ENCODE measurements at regions not wholly inside any gene's neighbourhood (a gene's known extent, or its start where the extent isn't known, plus 50 kb on each side); places are given as distances from the start of the nearest gene placed in this dataset.

DNA sequence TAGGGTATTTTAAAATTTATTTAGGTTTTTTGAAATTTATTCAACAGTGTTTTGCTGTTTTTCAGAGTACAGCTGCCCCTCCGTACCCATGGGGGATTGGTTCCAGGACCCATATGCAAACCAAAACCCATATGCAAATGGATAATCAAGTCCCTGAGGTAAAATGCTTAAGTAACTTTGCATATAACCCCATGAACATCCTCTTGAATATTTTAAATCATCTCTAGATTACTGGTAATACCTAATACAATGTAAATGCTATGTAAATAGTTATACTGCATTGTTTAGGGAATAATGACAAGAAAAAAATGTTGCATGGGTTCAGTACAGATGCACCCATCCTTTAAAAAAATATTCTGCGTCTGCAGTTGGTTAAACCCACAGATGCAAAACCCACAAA is 547.9 kb upstream of the CDH4 start:
- Histone ChIP-seq H3K79me2 (ENCODE audit: control insufficient read depth, insufficient read depth, low read length, poor library complexity) (no peaks in the 10 kb centered on the region), H3K27me3 (ENCODE audit: insufficient read depth, low read length) (no peaks in the 10 kb centered on the region), H4K8ac (ENCODE audit: low read depth, low read length) (no peak overlapping the region), H2BK12ac (ENCODE audit: low read length) (no peak overlapping the region), H4K12ac (ENCODE audit: low read depth, low read length) (no peak overlapping the region), H3K9me3 (ENCODE audit: insufficient read depth, low read depth, low read length) (peaks cover 2% of the 10 kb centered on the region), H2BK120ac (ENCODE audit: insufficient read depth, low read length, poor library complexity) (no peak overlapping the region), H2AK5ac (ENCODE audit: low read length) (no peak overlapping the region), H3K14ac (ENCODE audit: low read length) (no peak overlapping the region), H3K18ac (ENCODE audit: low read length) (no peak overlapping the region), H3K79me1 (ENCODE audit: low read length) (no peaks in the 10 kb centered on the region), H2BK5ac (ENCODE audit: low read depth, low read length, poor library complexity) (no peak overlapping the region), H3K27ac (ENCODE audit: low read depth, low read length) (no peak overlapping the region), H3K4me1 (ENCODE audit: control insufficient read depth in 1 of 2, insufficient read depth in 2 of 2, low read length in 2 of 2) (no peaks in the 10 kb centered on the region), H3K4me3 (ENCODE audit: low read depth, low read length) (no peak overlapping the region), H3K36me3 (ENCODE audit: control insufficient read depth in 1 of 2, insufficient read depth in 2 of 2, low read length in 2 of 2) (no peaks in the 10 kb centered on the region), H2AFZ (ENCODE audit: insufficient read depth, low read length, poor library complexity) (no peak overlapping the region), H3K4me2 (ENCODE audit: low read length) (no peak overlapping the region), H3K9ac (ENCODE audit: low read length) (no peak overlapping the region), H3K4ac (ENCODE audit: low read depth, low read length) (no peak overlapping the region), H4K91ac (ENCODE audit: low read depth, low read length) (no peak overlapping the region), H3K23ac (ENCODE audit: low read length) (no peak overlapping the region)
- WGBS (ENCODE audit: extremely low coverage, insufficient coverage, insufficient read length) = no CpG with 5 or more reads among the region's 2 CpGs
- no peak for DNase-seq

DNA sequence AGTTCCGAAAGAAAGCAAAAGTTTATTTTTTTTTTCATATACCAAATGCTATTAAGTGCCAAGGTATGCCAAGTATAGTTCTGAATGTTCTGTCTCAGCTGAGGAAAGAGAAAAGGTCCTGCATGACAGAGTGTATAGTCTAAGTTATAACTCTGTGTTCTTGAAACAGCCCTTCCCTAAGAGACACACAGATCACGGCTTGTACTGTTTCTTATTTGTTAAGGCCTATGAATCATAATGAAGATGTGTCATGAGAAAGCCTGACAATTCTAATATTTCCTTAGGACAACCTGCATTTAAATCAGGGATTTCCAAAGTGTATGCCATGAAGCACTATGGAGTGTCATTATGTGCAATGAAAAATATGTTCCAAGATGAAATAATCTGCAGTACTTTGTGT is 538.7 kb upstream of the CDH4 start:
- H2BK5ac ChIP-seq (ENCODE audit: low read depth, low read length, poor library complexity) = no peak overlapping the region
- no peak overlapping the region for H2BK12ac ChIP-seq (ENCODE audit: low read length)
- H2AK5ac ChIP-seq (ENCODE audit: low read length) = no peak overlapping the region
- no peak overlapping the region for H3K4me2 ChIP-seq (ENCODE audit: low read length)
- no peak overlapping the region for H3K9ac ChIP-seq (ENCODE audit: low read length)
- H3K36me3 ChIP-seq (ENCODE audit: control insufficient read depth in 1 of 2, insufficient read depth in 2 of 2, low read length in 2 of 2) = no peaks in the 10 kb centered on the region
- no peak overlapping the region for H2BK120ac ChIP-seq (ENCODE audit: insufficient read depth, low read length, poor library complexity)
- H3K79me1 ChIP-seq (ENCODE audit: low read length) = no peaks in the 10 kb centered on the region
- H3K4me1 ChIP-seq (ENCODE audit: control insufficient read depth in 1 of 2, insufficient read depth in 2 of 2, low read length in 2 of 2) = no peaks in the 10 kb centered on the region
- no peak overlapping the region for H3K18ac ChIP-seq (ENCODE audit: low read length)
- H4K8ac ChIP-seq (ENCODE audit: low read depth, low read length) = no peak overlapping the region
- no peaks in the 10 kb centered on the region for H3K27me3 ChIP-seq (ENCODE audit: insufficient read depth, low read length)
- no peak overlapping the region for H3K14ac ChIP-seq (ENCODE audit: low read length)
- H3K4ac ChIP-seq (ENCODE audit: low read depth, low read length) = no peak overlapping the region
- H2AFZ ChIP-seq (ENCODE audit: insufficient read depth, low read length, poor library complexity) = no peak overlapping the region
- H4K91ac ChIP-seq (ENCODE audit: low read depth, low read length) = no peak overlapping the region
- no peak overlapping the region for H3K27ac ChIP-seq (ENCODE audit: low read depth, low read length)
- DNase-seq = no peak
- H4K12ac ChIP-seq (ENCODE audit: low read depth, low read length) = no peak overlapping the region
- H3K23ac ChIP-seq (ENCODE audit: low read length) = no peak overlapping the region
- no peak overlapping the region for H3K4me3 ChIP-seq (ENCODE audit: low read depth, low read length)
- no peaks in the 10 kb centered on the region for H3K9me3 ChIP-seq (ENCODE audit: insufficient read depth, low read depth, low read length)
- no CpG with 5 or more reads among the region's 2 CpGs for WGBS (ENCODE audit: extremely low coverage, insufficient coverage, insufficient read length)
- no peaks in the 10 kb centered on the region for H3K79me2 ChIP-seq (ENCODE audit: control insufficient read depth, insufficient read depth, low read length, poor library complexity)

DNA sequence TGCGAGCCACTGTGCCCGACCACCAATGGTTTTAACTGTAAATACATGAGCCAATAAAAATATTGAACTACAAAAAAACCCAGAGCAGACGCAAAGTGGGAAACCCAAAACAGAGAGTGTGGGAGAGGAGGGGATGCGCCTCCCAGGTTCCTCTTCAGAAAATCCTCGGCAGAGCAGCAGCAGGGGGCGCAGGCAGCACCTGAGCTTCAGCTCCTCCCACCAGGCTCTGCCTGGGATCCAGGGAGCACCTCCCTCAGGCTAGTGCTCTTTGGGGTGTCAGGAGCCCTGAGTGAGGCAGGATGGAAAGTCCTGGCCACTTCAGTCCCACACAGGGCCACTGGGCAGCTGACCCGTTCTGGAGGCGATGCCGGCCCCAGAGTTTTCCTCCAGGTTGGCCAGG is 536.9 kb upstream of the CDH4 start:
- H3K4ac ChIP-seq (ENCODE audit: low read depth, low read length) = no peak overlapping the region
- H3K36me3 ChIP-seq (ENCODE audit: control insufficient read depth in 1 of 2, insufficient read depth in 2 of 2, low read length in 2 of 2) = no peaks in the 10 kb centered on the region
- H3K79me2 ChIP-seq (ENCODE audit: control insufficient read depth, insufficient read depth, low read length, poor library complexity) = no peaks in the 10 kb centered on the region
- H2BK120ac ChIP-seq (ENCODE audit: insufficient read depth, low read length, poor library complexity) = no peak overlapping the region
- WGBS (ENCODE audit: extremely low coverage, insufficient coverage, insufficient read length) = no CpG with 5 or more reads among the region's 9 CpGs
- no peaks in the 10 kb centered on the region for H3K79me1 ChIP-seq (ENCODE audit: low read length)
- no peak overlapping the region for H2AFZ ChIP-seq (ENCODE audit: insufficient read depth, low read length, poor library complexity)
- H3K4me3 ChIP-seq (ENCODE audit: low read depth, low read length) = no peak overlapping the region
- H4K12ac ChIP-seq (ENCODE audit: low read depth, low read length) = no peak overlapping the region
- H4K91ac ChIP-seq (ENCODE audit: low read depth, low read length) = no peak overlapping the region
- H2AK5ac ChIP-seq (ENCODE audit: low read length) = no peak overlapping the region
- no peak overlapping the region for H2BK12ac ChIP-seq (ENCODE audit: low read length)
- H3K27me3 ChIP-seq (ENCODE audit: insufficient read depth, low read length) = no peaks in the 10 kb centered on the region
- H3K27ac ChIP-seq (ENCODE audit: low read depth, low read length) = no peak overlapping the region
- H3K9me3 ChIP-seq (ENCODE audit: insufficient read depth, low read depth, low read length) = no peaks in the 10 kb centered on the region
- no peak overlapping the region for H3K14ac ChIP-seq (ENCODE audit: low read length)
- DNase-seq = no peak
- no peak overlapping the region for H3K9ac ChIP-seq (ENCODE audit: low read length)
- no peak overlapping the region for H3K23ac ChIP-seq (ENCODE audit: low read length)
- no peak overlapping the region for H2BK5ac ChIP-seq (ENCODE audit: low read depth, low read length, poor library complexity)
- no peak overlapping the region for H3K18ac ChIP-seq (ENCODE audit: low read length)
- no peak overlapping the region for H3K4me2 ChIP-seq (ENCODE audit: low read length)
- no peak overlapping the region for H4K8ac ChIP-seq (ENCODE audit: low read depth, low read length)
- no peaks in the 10 kb centered on the region for H3K4me1 ChIP-seq (ENCODE audit: control insufficient read depth in 1 of 2, insufficient read depth in 2 of 2, low read length in 2 of 2)

DNA sequence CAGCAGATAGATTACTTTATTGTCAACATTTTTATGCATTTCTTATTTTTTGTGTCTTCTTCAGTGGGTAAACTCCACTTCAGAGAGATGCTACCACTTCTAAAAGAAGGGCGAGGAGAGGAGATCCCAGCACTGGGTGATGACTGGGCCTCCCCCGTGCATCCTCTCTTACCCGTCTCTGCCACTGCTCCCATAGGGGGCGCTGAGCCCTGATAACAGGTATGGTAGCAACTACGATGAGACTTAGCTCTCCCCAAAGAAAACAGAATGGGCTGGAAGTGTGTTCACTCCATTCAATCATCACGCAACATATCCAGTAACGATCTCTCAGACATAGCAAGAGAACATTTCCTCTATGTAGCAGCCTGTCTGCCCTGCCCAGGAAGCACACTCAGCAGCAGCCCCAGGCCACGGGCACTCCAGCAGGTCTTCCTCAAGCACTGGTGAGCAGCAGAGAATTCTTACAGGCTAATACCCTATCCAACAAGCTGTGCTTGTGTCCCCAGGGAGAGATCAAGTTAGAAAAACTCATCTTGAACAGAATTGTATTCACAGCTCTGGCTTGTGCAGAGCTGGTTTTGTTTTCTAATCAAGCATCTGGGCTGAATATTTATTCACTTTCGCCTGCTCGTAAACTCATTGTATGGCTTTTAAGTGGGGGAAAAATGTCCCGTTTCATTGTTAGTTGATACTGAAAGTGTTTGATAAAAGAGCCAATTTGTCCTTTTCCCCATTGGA is 533.1 kb upstream of the CDH4 start:
- Histone ChIP-seq H3K79me2 (ENCODE audit: control insufficient read depth, insufficient read depth, low read length, poor library complexity) (no peaks in the 10 kb centered on the region), H4K12ac (ENCODE audit: low read depth, low read length) (no peak overlapping the region), H3K9me3 (ENCODE audit: insufficient read depth, low read depth, low read length) (no peaks in the 10 kb centered on the region), H3K23ac (ENCODE audit: low read length) (no peak overlapping the region), H2BK5ac (ENCODE audit: low read depth, low read length, poor library complexity) (no peak overlapping the region), H2BK120ac (ENCODE audit: insufficient read depth, low read length, poor library complexity) (no peak overlapping the region), H3K27ac (ENCODE audit: low read depth, low read length) (no peak overlapping the region), H3K9ac (ENCODE audit: low read length) (no peak overlapping the region), H4K91ac (ENCODE audit: low read depth, low read length) (no peak overlapping the region), H3K4me2 (ENCODE audit: low read length) (no peak overlapping the region), H3K18ac (ENCODE audit: low read length) (no peak overlapping the region), H2AFZ (ENCODE audit: insufficient read depth, low read length, poor library complexity) (no peak overlapping the region), H3K79me1 (ENCODE audit: low read length) (no peaks in the 10 kb centered on the region), H3K4me1 (ENCODE audit: control insufficient read depth in 1 of 2, insufficient read depth in 2 of 2, low read length in 2 of 2) (no peaks in the 10 kb centered on the region), H2AK5ac (ENCODE audit: low read length) (no peak overlapping the region), H3K36me3 (ENCODE audit: control insufficient read depth in 1 of 2, insufficient read depth in 2 of 2, low read length in 2 of 2) (no peaks in the 10 kb centered on the region), H3K4me3 (ENCODE audit: low read depth, low read length) (no peak overlapping the region), H4K8ac (ENCODE audit: low read depth, low read length) (no peak overlapping the region), H3K4ac (ENCODE audit: low read depth, low read length) (no peak overlapping the region), H2BK12ac (ENCODE audit: low read length) (no peak overlapping the region), H3K14ac (ENCODE audit: low read length) (no peak overlapping the region), H3K27me3 (ENCODE audit: insufficient read depth, low read length) (no peaks in the 10 kb centered on the region)
- WGBS (ENCODE audit: extremely low coverage, insufficient coverage, insufficient read length) = no CpG with 5 or more reads among the region's 11 CpGs
- no peak for DNase-seq
